Caco-2 (cell line): ENCODE measurements at regions not wholly inside any gene's neighbourhood (a gene's known extent, or its start where the extent isn't known, plus 50 kb on each side); places are given as distances from the start of the nearest gene placed in this dataset.

ENCODE experiments used
- BruUV-seq: library from RNA; stranded (reverse); fragments of 400-500 nt; replicated peaks from 2 replicates; lab custom pipeline; 2021; lab: Mats Ljungman, UMichigan
- CTCF ChIA-PET: fragments of 300-600 bp; sonication (Branson Sonifier 250); formaldehyde crosslinking; loops from one replicate; lab custom pipeline; 2022; ENCODE audit warnings: antibody characterized with exemption; lab: Charles Lee
- POLR2A ChIA-PET: fragments of 300-600 bp; sonication (Branson Sonifier 250); formaldehyde crosslinking; loops from one replicate; lab custom pipeline; 2022; ENCODE audit warnings: antibody characterized with exemption; lab: Charles Lee
- DNase-seq, 2 experiments: peaks; one replicate each; pipeline versions ENCODE4 v3.0.0 to v3.0.0-alpha.2; 2020 to 2022
- H3K27me3 ChIP-seq: replicated peaks from 2 replicates; pipeline ENCODE4 v1.6.0; 2011; ENCODE audit warnings: low read length; ENCODE audit not compliant: control insufficient read depth, insufficient read depth
- H3K36me3 ChIP-seq: 2 replicates; pipeline ENCODE4 v1.5.1; 2011; ENCODE audit warnings: low read length; ENCODE audit not compliant: control insufficient read depth, insufficient read depth
- H3K4me1 ChIP-seq: fragments of 250-450 bp; sonication (Bioruptor Pico); 2 replicates; pipeline ENCODE4 v1.5.1; 2020; ENCODE audit warnings: mild to moderate bottlenecking
- H3K4me3 ChIP-seq: 2 replicates; pipeline ENCODE4 v1.5.1; 2011; ENCODE audit warnings: low read depth, mild to moderate bottlenecking, control low read depth, low read length
- H3K9me3 ChIP-seq: fragments of 250-450 bp; sonication (Bioruptor Pico); 2 replicates; pipeline ENCODE4 v1.5.1; 2020; ENCODE audit warnings: mild to moderate bottlenecking, moderate library complexity
- H3K27ac Mint-ChIP-seq: one replicate; pipeline ENCODE4 v1.8.0; 2022; ENCODE audit warnings: mixed read lengths; ENCODE audit not compliant: unreplicated experiment
- H3K27me3 Mint-ChIP-seq: one replicate; pipeline ENCODE4 v1.8.0; 2022; ENCODE audit warnings: mixed read lengths; ENCODE audit not compliant: insufficient read depth, unreplicated experiment
- H3K36me3 Mint-ChIP-seq: one replicate; pipeline ENCODE4 v1.8.0; 2022; ENCODE audit warnings: mild to moderate bottlenecking, mixed read lengths; ENCODE audit not compliant: insufficient read depth, unreplicated experiment
- H3K4me1 Mint-ChIP-seq: one replicate; pipeline ENCODE4 v1.8.0; 2022; ENCODE audit warnings: low read depth, mixed read lengths; ENCODE audit not compliant: unreplicated experiment
- H3K4me3 Mint-ChIP-seq: one replicate; pipeline ENCODE4 v1.8.0; 2022; ENCODE audit warnings: mild to moderate bottlenecking, moderate library complexity, mixed read lengths; ENCODE audit not compliant: unreplicated experiment
- H3K9me3 Mint-ChIP-seq: one replicate; pipeline ENCODE4 v1.8.0; 2022; ENCODE audit warnings: mixed read lengths; ENCODE audit not compliant: unreplicated experiment
- intact Hi-C: fragments of 100-400 bp; cut with micrococcal nuclease; formaldehyde crosslinking; loops from one replicate; pipeline ENCODE4 v1.10.0; 2022; ENCODE audit not compliant: unreplicated experiment
- TF ChIP-seq, protein P1 (sequence below), 2 experiments: fragments of 200-600 bp in 1 of 2; IDR thresholded peaks; 1 replicate in 1 of 2; 2 replicates in 1 of 2; pipeline versions ENCODE4 v1.5.1 to v1.8.0; 2011 to 2022; ENCODE audit warnings: antibody characterized with exemption in 1 of 2, control low read depth in 1 of 2, inconsistent platforms in 1 of 2, low read depth in 1 of 2, low read length in 1 of 2, mild to moderate bottlenecking in 1 of 2, moderate library complexity in 1 of 2; ENCODE audit not compliant: insufficient read depth in 1 of 2, severe bottlenecking in 1 of 2, unreplicated experiment in 1 of 2

- intact Hi-C loops: loop anchor here (10.0 kb wide), 1 partner anchor 1143 kb away; no protein-coding TSS in a partner anchor
- H3K4me1 ChIP-seq: no peaks in the 10 kb centered on the region
- no peak overlapping the region for H3K27ac Mint-ChIP-seq
Measured at GRCh38 chr7:110591341-110591740, 499.6 kb upstream of the LRRN3 start.

GRCh38 chr7:110592557-110592956 lies 498.4 kb upstream of the LRRN3 start:
- TF ChIP-seq, protein P1, sequence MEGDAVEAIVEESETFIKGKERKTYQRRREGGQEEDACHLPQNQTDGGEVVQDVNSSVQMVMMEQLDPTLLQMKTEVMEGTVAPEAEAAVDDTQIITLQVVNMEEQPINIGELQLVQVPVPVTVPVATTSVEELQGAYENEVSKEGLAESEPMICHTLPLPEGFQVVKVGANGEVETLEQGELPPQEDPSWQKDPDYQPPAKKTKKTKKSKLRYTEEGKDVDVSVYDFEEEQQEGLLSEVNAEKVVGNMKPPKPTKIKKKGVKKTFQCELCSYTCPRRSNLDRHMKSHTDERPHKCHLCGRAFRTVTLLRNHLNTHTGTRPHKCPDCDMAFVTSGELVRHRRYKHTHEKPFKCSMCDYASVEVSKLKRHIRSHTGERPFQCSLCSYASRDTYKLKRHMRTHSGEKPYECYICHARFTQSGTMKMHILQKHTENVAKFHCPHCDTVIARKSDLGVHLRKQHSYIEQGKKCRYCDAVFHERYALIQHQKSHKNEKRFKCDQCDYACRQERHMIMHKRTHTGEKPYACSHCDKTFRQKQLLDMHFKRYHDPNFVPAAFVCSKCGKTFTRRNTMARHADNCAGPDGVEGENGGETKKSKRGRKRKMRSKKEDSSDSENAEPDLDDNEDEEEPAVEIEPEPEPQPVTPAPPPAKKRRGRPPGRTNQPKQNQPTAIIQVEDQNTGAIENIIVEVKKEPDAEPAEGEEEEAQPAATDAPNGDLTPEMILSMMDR (IDR thresholded peaks at IDR 0.05; ENCODE audit: insufficient read depth in 1 of 2, low read depth in 1 of 2, low read length in 1 of 2, severe bottlenecking in 1 of 2, unreplicated experiment in 1 of 2): no peak
- CTCF ChIA-PET: no interaction called here
- intact Hi-C loops: loop anchor here (10.0 kb wide), 1 partner anchor 1142 kb away; no protein-coding TSS in a partner anchor
- POLR2A ChIA-PET: no interaction called here
- H3K4me1 ChIP-seq: no peaks in the 10 kb centered on the region
- no peak overlapping the region for H3K27ac Mint-ChIP-seq
- no peak overlapping the region for H3K4me3 Mint-ChIP-seq
- H3K27me3 ChIP-seq: no peaks in the 10 kb centered on the region
- BruUV-seq: no TSS peak
- H3K36me3 ChIP-seq: no peaks in the 10 kb centered on the region
- H3K9me3 Mint-ChIP-seq: no peaks in the 10 kb centered on the region
- H3K4me1 Mint-ChIP-seq: no peaks in the 10 kb centered on the region
- no peaks in the 10 kb centered on the region for H3K36me3 Mint-ChIP-seq
- H3K4me3 ChIP-seq: no peak overlapping the region
- H3K9me3 ChIP-seq: no peaks in the 10 kb centered on the region
- no peaks in the 10 kb centered on the region for H3K27me3 Mint-ChIP-seq
- no peak for DNase-seq

More at GRCh38 chr7:110591341-110591740, 499.6 kb upstream of the LRRN3 start:
- BruUV-seq: no TSS peak
- no peak overlapping the region for H3K4me3 Mint-ChIP-seq
- no peaks in the 10 kb centered on the region for H3K27me3 Mint-ChIP-seq
- Histone ChIP-seq H3K9me3 (no peaks in the 10 kb centered on the region), H3K4me3 (no peak overlapping the region), H3K36me3 (no peaks in the 10 kb centered on the region), H3K27me3 (no peaks in the 10 kb centered on the region)
- ChIA-PET POLR2A (no interaction called here), CTCF (no interaction called here)
- TF ChIP-seq, protein P1 (IDR thresholded peaks at IDR 0.05; ENCODE audit: insufficient read depth in 1 of 2, low read depth in 1 of 2, low read length in 1 of 2, severe bottlenecking in 1 of 2, unreplicated experiment in 1 of 2): no peak
- no peaks in the 10 kb centered on the region for H3K36me3 Mint-ChIP-seq
- H3K9me3 Mint-ChIP-seq: no peaks in the 10 kb centered on the region
- DNase-seq: no peak
- no peaks in the 10 kb centered on the region for H3K4me1 Mint-ChIP-seq

DNA sequence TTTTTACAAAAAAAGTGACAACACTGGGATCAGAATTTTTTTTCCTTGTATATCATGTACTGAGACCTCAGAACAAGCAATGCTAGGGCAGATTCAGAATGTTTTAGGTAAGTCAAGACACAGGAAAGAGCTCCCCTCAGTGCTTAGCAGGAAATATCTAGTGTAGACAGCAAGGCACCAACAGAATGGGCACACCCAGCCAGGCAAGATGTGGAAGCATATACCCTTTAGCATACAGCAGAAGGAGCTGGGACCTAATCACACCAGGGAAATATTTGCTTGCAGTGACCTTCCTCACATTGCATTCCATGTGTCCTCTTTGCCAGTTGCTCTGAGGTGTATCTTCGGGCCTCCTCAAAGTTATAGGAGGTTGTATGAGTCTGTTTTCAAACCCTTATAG lies 497.6 kb upstream of the LRRN3 start:
- ChIA-PET CTCF (no interaction called here), POLR2A (no interaction called here)
- no peak for DNase-seq
- H3K4me1 ChIP-seq: no peaks in the 10 kb centered on the region
- no TSS peak for BruUV-seq
- Mint-ChIP-seq H3K4me1 (no peaks in the 10 kb centered on the region), H3K36me3 (no peaks in the 10 kb centered on the region), H3K9me3 (no peaks in the 10 kb centered on the region), H3K4me3 (no peak overlapping the region), H3K27ac (no peak overlapping the region), H3K27me3 (no peaks in the 10 kb centered on the region)
- H3K36me3 ChIP-seq: no peaks in the 10 kb centered on the region
- TF ChIP-seq, protein P1 (IDR thresholded peaks at IDR 0.05; ENCODE audit: insufficient read depth in 1 of 2, low read depth in 1 of 2, low read length in 1 of 2, severe bottlenecking in 1 of 2, unreplicated experiment in 1 of 2): no peak
- no peak overlapping the region for H3K4me3 ChIP-seq
- no peaks in the 10 kb centered on the region for H3K9me3 ChIP-seq
- H3K27me3 ChIP-seq: no peaks in the 10 kb centered on the region
- intact Hi-C loops: loop anchor here (10.0 kb wide), 1 partner anchor 1141 kb away; no protein-coding TSS in a partner anchor
